Astrocyte of the cerebellum (primary cell): ENCODE measurements at regions not wholly inside any gene's neighbourhood (a gene's known extent, or its start where the extent isn't known, plus 50 kb on each side); places are given as distances from the start of the nearest gene placed in this dataset.
"Not testable (repeated sequence)": the region's sequence is repeated elsewhere in the genome, so short reads cannot be mapped to it uniquely, and the experiment has no call there.

ENCODE experiments used
- DNase-seq: peaks from one replicate; pipeline ENCODE4 v3.0.0-alpha.2; 2011; ENCODE audit warnings: low read depth
- H3K4me3 ChIP-seq: 2 replicates; pipeline ENCODE4 v1.5.1; 2011; ENCODE audit warnings: mild to moderate bottlenecking, low read depth, low read length, moderate library complexity
- in situ Hi-C: cut with HindIII; loops from 2 replicates; pipeline ENCODE4 v1.10.0; 2017; ENCODE audit warnings: low sequenced_read_pairs
- TF ChIP-seq, protein P1 (sequence below): IDR thresholded peaks from 2 replicates; pipeline ENCODE4 v1.5.1; 2012; ENCODE audit warnings: low read length, low read depth, moderate library complexity, mild to moderate bottlenecking; ENCODE audit errors: missing control alignments

DNA sequence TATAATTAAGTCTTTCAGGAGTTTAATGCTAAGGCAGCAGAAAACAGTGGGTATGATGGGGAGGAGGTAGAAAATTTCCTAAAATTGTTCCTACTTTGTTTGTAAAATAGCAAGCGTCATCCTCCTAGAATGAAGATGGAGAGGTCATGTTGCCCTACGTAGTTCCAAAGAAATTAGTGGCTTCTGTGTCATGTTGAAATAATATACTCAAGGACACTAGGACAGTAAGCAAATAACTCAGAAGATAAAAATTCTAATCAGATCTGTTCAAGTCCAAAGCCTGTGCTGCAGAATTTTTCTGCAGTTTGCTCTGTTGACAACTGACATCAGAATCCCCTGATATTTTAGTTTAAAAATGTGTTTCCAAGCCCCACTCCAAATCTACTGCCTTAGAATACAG lies 486.3 kb downstream of the DIRAS2 start:
- in situ Hi-C loops, result no loop called here
- TF ChIP-seq, protein P1, sequence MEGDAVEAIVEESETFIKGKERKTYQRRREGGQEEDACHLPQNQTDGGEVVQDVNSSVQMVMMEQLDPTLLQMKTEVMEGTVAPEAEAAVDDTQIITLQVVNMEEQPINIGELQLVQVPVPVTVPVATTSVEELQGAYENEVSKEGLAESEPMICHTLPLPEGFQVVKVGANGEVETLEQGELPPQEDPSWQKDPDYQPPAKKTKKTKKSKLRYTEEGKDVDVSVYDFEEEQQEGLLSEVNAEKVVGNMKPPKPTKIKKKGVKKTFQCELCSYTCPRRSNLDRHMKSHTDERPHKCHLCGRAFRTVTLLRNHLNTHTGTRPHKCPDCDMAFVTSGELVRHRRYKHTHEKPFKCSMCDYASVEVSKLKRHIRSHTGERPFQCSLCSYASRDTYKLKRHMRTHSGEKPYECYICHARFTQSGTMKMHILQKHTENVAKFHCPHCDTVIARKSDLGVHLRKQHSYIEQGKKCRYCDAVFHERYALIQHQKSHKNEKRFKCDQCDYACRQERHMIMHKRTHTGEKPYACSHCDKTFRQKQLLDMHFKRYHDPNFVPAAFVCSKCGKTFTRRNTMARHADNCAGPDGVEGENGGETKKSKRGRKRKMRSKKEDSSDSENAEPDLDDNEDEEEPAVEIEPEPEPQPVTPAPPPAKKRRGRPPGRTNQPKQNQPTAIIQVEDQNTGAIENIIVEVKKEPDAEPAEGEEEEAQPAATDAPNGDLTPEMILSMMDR, result no peak
- H3K4me3 ChIP-seq, result no peak overlapping the region
- no peak for DNase-seq

DNA sequence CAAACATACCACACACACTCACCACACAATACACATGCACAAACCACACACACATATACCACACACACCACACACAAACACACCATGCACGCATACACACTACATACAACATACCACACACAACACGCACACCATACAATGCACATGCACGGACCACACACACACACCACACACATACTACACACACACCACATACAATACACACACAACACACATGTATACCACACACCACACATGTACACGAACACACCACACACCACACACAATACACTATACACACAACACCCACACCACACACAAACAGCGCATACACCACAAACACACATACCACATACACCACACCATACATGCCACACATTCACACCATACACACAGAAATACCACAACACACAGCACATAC lies 480.3 kb downstream of the DIRAS2 start:
- no peak overlapping the region for H3K4me3 ChIP-seq
- no peak for DNase-seq
- in situ Hi-C loops, result no loop called here
- TF ChIP-seq, protein P1, result no peak

GRCh38 chr9:90162819-90163218 lies 479.8 kb downstream of the DIRAS2 start:
- TF ChIP-seq, protein P1, result no peak
- no peak for DNase-seq
- no peak overlapping the region for H3K4me3 ChIP-seq
- in situ Hi-C loops, result no loop called here

GRCh38 chr9:90165281-90165680 lies 477.3 kb downstream of the DIRAS2 start:
- in situ Hi-C loops, result no loop called here
- H3K4me3 ChIP-seq, result no peak overlapping the region
- TF ChIP-seq, protein P1, result no peak
- no peak for DNase-seq

DNA sequence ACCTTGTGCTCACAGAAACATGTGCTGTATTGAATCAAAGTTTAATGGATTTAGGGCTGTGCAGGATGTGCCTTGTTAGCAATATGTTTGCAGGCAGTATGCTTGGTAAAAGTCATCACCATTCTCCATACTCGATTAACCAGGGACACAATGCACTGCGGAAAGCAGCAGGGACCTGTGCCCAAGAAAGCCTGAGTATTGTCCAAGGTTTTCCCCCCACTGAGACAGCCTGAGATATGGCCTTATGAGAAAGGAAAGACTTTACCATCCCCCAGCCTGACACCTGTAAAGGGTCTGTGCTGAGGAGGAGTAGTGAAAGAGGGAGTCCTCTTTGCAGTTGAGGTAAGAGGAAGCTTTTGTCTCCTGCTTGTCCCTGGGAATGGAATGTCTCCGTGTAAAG lies 476.2 kb downstream of the DIRAS2 start:
- DNase-seq, H3K4me3 ChIP-seq, in situ Hi-C loops: not testable (repeated sequence)

GRCh38 chr9:90167914-90168313 lies 474.7 kb downstream of the DIRAS2 start:
- no peak for DNase-seq
- in situ Hi-C loops, result no loop called here
- no peak overlapping the region for H3K4me3 ChIP-seq
- TF ChIP-seq, protein P1, result no peak

DNA sequence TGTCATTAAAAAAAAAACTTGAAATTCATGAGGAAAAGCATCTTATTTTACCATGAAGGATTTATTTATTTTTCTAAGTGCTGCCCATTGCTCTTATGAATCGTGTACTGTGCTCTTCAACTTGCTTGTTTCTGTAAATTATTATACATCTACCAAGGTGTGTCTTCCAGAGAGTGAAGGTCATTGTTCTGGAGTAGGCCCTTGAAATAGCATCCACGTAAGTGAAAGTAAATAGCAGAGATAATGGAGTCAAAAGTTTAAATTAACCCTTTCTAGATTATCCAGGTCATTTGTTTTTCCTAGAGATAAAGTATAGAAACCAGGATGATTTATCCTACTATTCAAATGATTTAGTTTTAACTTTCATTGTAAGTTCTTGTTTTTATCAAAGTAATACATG lies 473.1 kb downstream of the DIRAS2 start:
- H3K4me3 ChIP-seq, result no peak overlapping the region
- in situ Hi-C loops, result no loop called here
- TF ChIP-seq, protein P1, result no peak
- DNase-seq, result no peak

GRCh38 chr9:90173935-90174334 lies 468.7 kb downstream of the DIRAS2 start:
- H3K4me3 ChIP-seq, in situ Hi-C loops, DNase-seq: not testable (repeated sequence)

GRCh38 chr9:90174346-90174745 lies 468.3 kb downstream of the DIRAS2 start:
- DNase-seq, H3K4me3 ChIP-seq, in situ Hi-C loops: not testable (repeated sequence)
